Liver (tissue), 3 donors: ENCODE measurements at regions not wholly inside any gene's neighbourhood (a gene's known extent, or its start where the extent isn't known, plus 50 kb on each side); places are given as distances from the start of the nearest gene placed in this dataset.

Source experiments
- CTCF ChIP-seq: fragments of 150-350 bp; IDR thresholded peaks from 2 replicates; pipeline ENCODE4 v1.5.1; 2017; ENCODE audit warnings: improper control_type of control experiment, low read depth, low read length; ENCODE audit not compliant: missing input control
- JUND ChIP-seq, 2 donors: IDR thresholded peaks; 2 replicates each; pipeline ENCODE4 v1.6.1; 2016; ENCODE audit warnings: antibody characterized with exemption in 2 of 2
- MAX ChIP-seq: IDR thresholded peaks from 2 replicates; pipeline ENCODE4 v1.6.1; 2016; ENCODE audit warnings: antibody characterized with exemption
- REST ChIP-seq: IDR thresholded peaks from 2 replicates; pipeline ENCODE4 v1.6.1; 2016; ENCODE audit warnings: antibody characterized with exemption, mild to moderate bottlenecking
- donor health status: healthy.
- donor health status: healthy.

GRCh38 chr14:53570411-53571387 is 385.9 kb downstream of the BMP4 start:
- TF ChIP-seq MAX: no peak
- TF ChIP-seq CTCF: no peak
- TF ChIP-seq JUND (IDR thresholded peaks at IDR 0.05): no peak
- no peak for TF ChIP-seq REST
